HL-60 (cell line): ENCODE measurements at regions not wholly inside any gene's neighbourhood (a gene's known extent, or its start where the extent isn't known, plus 50 kb on each side); places are given as distances from the start of the nearest gene placed in this dataset.

Source experiments
- DNase-seq, 2 experiments: peaks; one replicate each; pipeline ENCODE4 v3.0.0-alpha.2; 2010 to 2020; ENCODE audit warnings: low read depth in 1 of 2, low spot score in 1 of 2
- H3K27ac ChIP-seq: fragments of 250-450 bp; sonication (Bioruptor Pico); replicated peaks from 2 replicates; pipeline ENCODE4 v1.5.1; 2020; ENCODE audit warnings: mild to moderate bottlenecking, moderate library complexity
- H3K27me3 ChIP-seq: fragments of 250-450 bp; sonication (Bioruptor Pico); 2 replicates; pipeline ENCODE4 v1.5.1; 2021; ENCODE audit warnings: mild to moderate bottlenecking, moderate library complexity; ENCODE audit not compliant: insufficient read depth, poor library complexity, severe bottlenecking
- H3K4me3 ChIP-seq: replicated peaks from 2 replicates; pipeline ENCODE4 v1.5.1; 2011; ENCODE audit warnings: mild to moderate bottlenecking, control low read depth, low read length; ENCODE audit not compliant: insufficient read depth
- CTCF ChIP-seq: IDR thresholded peaks from one replicate; pipeline ENCODE4 v1.5.1; 2011; ENCODE audit warnings: low read length, control low read depth, inconsistent platforms; ENCODE audit not compliant: insufficient read depth
- GABPA ChIP-seq: IDR thresholded peaks from 2 replicates; pipeline ENCODE4 v1.6.1; 2012; ENCODE audit warnings: low read depth
- POLR2AphosphoS5 ChIP-seq: IDR thresholded peaks from 2 replicates; pipeline ENCODE4 v1.6.1; 2012; ENCODE audit warnings: low read depth
- REST ChIP-seq: IDR thresholded peaks from 2 replicates; pipeline ENCODE4 v1.6.1; 2012; ENCODE audit warnings: low read depth; ENCODE audit not compliant: insufficient replicate concordance
- SPI1 ChIP-seq: IDR thresholded peaks from 2 replicates; pipeline ENCODE4 v1.6.1; 2012; ENCODE audit warnings: low read depth, mild to moderate bottlenecking, borderline replicate concordance

- no peaks in the 10 kb centered on the region for H3K27me3 ChIP-seq
- DNase-seq, result no peak
- H3K27ac ChIP-seq, result no peak overlapping the region
- TF ChIP-seq SPI1 (no peak), REST (no peak), CTCF (no peak), POLR2AphosphoS5 (no peak), GABPA (no peak)
- no peak overlapping the region for H3K4me3 ChIP-seq
Measured at GRCh38 chr6:19892260-19892659, 55.1 kb downstream of the ID4 start.

- no peak overlapping the region for H3K4me3 ChIP-seq
- no peak overlapping the region for H3K27ac ChIP-seq
- no peaks in the 10 kb centered on the region for H3K27me3 ChIP-seq
- TF ChIP-seq REST (no peak), GABPA (no peak), CTCF (no peak), SPI1 (no peak), POLR2AphosphoS5 (no peak)
- no peak for DNase-seq
Measured at GRCh38 chr6:19895866-19896692, 58.9 kb downstream of the ID4 start.

- TF ChIP-seq GABPA (no peak), REST (no peak), SPI1 (no peak), CTCF (no peak), POLR2AphosphoS5 (no peak)
Measured at GRCh38 chr6:19896693-19897010, 59.5 kb downstream of the ID4 start.

More at GRCh38 chr6:19896693-19897010, 59.5 kb downstream of the ID4 start:
- H3K27ac ChIP-seq, result no peak overlapping the region
- no peaks in the 10 kb centered on the region for H3K27me3 ChIP-seq
- H3K4me3 ChIP-seq, result no peak overlapping the region
- no peak for DNase-seq
